GM18907 (cell line): ENCODE measurements at regions not wholly inside any gene's neighbourhood (a gene's known extent, or its start where the extent isn't known, plus 50 kb on each side); places are given as distances from the start of the nearest gene placed in this dataset.

Experiments
- ATAC-seq: cut with Tn5 transposase; IDR thresholded peaks from one replicate; pipeline ENCODE4 v1.9.1; 2021; ENCODE audit warnings: mild to moderate bottlenecking, moderate library complexity; ENCODE audit not compliant: unreplicated experiment

DNA sequence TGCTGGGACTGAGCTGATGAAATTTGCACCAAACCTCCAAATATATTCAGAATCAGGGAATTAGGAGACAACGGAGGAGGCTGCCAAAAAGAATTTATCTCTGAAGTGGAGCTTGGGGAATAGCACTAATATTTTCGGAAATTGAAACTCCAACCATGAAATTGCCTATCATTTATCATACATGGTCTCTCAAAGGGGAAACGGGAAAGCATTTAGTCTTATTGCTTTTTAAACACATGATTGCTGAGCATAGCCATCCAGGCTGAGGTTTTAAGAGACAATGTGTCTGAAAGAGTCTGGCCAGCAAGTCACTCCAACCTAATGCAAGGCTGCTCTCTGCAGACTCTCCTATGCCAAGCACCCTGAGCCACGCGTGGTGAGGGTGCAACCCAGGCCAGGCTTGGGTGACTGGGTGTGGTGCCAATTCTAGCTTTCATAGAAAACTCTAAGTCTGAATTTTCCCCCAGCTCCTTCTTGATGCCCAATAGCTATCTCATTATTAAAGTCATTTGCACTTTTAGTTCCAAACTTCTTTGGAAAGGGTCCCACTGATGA lies 200.2 kb downstream of the RPLP1 start:
- ATAC-seq: no peak

GRCh38 chr15:69653306-69653705 lies 200.7 kb downstream of the RPLP1 start:
- no peak for ATAC-seq

GRCh38 chr15:69653846-69654245 lies 201.2 kb downstream of the RPLP1 start:
- no peak for ATAC-seq

GRCh38 chr15:69656271-69657030 lies 203.8 kb downstream of the RPLP1 start:
- no peak for ATAC-seq

DNA sequence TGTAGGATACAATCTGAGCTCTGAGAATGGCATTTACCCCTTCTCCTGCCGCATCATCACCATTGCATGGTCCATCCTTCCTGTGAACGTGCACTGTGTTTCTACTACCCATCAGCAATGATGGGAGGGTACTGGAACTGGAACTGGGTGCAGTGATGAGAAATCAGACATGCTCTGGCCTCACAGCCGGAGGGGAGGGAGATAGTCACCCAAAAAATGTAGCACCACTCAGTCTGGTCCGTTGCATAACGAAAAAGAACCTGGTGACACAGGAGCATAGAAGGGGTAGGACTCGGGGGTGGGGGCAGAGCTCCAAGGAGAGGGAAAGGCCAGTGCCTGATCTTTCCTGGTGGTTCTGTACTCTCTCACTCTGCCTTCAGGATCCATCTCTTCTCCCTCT lies 205.0 kb downstream of the RPLP1 start:
- ATAC-seq: no peak

DNA sequence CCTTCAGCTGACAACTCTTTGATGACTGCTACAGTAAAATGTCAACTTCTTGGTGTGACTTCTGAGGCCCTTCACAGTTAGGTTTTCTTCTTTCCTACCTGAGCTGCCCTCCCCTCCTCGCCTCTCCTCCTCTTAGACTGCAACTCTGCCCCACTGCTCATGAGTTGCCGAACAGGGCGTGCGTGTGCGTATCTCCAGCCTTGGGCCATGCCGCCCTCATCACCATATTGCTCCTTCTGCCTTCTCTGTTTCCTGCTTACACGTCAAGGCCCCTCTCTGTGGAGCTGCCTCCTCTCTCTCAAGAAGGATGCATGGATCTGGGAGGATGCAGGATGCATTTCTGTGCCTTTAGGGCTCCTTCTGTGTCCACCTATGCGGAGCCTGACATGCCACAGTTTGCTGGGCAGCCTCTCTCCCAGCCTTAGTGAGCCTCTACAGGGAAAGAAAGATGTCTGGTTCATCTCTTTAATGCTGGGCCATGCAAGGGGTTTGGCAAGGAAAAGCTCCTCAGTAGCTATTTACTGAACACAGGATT lies 205.9 kb downstream of the RPLP1 start:
- no peak for ATAC-seq

DNA sequence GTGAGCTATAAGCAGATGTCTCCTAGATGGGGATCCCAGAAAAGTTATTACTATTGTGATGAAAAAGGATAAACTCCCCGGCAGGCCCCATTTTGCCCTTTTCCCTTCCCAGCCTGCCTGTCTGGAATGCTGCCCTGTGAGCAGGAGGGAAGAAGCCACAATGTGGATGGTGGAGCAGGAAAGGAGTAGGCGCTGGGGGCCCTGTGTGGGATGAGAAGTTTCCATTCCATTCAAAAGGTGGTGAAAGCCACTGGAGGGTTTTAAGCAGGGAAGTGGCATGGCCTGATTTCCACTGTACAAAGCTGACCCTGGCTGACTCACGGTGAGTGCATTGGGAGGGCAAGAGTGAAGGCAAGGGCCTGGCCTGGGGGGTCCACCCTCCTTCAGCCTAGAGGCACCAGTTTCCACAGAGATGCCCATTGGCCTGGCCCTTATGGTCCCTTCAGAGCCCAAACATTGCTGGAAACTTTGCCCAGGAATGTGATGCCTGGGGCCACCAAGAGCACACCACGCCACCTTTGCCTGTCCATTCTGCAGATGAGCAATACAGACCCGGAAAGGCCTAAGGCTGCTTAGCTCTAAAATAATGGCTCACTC lies 206.9 kb downstream of the RPLP1 start:
- ATAC-seq: no peak

GRCh38 chr15:69660114-69660513 lies 207.5 kb downstream of the RPLP1 start:
- no peak for ATAC-seq

DNA sequence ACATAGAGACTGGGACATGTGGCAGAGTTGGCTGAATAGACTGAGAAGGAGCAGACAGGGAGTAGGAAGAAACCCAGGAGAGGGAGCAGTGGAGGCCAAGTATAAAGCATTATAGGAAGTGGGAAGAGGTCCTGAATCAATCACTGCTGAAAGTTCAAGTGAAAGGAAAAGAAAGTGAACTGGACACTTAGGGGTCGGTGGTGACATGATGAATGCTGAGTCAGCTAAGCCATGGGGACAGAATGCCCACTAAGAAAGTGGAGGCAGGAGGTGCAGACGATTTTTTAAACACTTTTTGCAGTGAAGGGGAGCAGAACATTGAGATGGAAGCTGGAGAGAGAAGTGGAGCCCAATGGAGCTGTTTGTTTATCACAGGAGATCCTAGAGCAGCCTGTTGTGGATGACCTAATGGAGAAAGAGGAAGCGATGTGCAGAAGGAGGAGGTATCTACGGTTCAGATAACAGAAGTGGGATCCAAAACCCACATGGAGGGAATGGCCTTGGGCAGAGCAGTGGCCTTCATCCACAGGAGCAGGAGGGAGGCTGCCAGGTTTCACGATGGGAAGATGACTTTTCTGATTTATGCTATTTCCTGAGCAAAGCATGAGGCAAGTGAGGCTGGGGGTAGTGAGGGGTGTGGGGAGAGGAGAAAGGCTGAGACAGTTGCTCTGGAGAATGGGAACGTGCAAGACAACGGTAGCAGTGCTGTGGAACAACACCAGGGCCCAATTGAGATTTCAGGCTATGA lies 208.2 kb downstream of the RPLP1 start:
- no peak for ATAC-seq

DNA sequence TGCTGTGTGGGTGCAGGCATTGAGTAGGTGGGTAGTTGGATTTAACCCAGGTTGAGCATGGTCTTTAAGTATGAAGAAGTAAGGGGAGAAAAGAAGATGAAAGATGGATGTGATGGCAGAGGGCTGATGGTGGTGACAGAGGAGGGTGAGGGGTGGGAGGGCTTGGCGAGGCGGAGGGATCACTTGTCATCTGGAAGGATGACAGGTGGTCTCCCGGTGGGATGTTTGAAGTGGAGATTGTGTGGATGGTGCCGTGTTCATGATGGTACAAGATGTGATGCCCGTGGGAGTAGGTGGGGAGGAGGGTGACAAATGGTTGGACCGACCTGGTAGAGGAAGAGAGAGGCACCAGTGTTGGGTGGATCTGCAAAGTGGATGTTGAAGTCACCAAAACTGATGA lies 208.8 kb downstream of the RPLP1 start:
- no peak for ATAC-seq

- ATAC-seq: no peak
Observed at GRCh38 chr15:69661871-69662644, 209.4 kb downstream of the RPLP1 start.

GRCh38 chr15:69662645-69663000 lies 210.0 kb downstream of the RPLP1 start:
- ATAC-seq: no peak

DNA sequence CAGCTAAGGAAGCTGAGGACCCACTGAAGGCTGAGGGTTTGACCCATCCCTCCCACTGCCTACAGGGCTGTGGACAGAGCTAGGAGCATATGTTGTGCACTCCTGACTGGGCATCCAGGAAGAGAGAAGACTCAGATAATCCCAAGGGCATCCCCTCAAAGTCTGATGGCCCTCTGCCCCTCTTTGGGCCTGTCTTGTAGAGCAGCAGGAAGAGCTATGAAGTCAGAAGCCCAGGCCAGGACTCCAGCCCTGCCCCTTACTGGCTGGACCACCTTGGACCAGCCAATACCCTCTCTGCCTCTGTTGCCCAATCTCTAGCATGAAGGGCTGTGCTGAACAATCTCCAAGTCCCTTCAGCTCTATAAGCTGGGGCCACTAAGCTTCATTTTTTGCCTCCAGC lies 210.8 kb downstream of the RPLP1 start:
- no peak for ATAC-seq

- ATAC-seq: no peak
Observed at GRCh38 chr15:69663982-69664381, 211.4 kb downstream of the RPLP1 start.

GRCh38 chr15:69664572-69665571 lies 212.3 kb downstream of the RPLP1 start:
- ATAC-seq: no peak

GRCh38 chr15:69665641-69666111 lies 213.1 kb downstream of the RPLP1 start:
- no peak for ATAC-seq

DNA sequence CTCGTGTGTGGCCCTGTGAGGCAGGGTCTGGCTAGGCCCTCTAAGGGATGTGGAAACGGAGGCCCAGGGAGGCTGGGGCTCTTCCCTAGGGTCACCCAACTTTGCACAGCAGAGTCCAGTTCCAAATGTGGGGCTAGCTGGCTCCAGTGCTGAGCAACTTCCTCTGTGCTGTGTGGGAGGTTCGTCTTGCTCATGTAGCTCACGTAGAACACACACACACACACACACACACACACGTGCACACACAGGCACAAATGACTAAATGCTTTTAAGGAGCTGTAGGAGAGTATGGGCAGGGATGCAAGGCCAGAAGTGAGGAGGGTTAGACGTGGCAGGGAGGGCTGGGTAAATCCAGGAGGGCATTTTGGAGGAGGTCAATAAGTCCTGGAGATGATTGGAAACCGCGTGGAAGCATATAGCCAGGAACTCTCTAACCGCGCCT lies 213.8 kb downstream of the RPLP1 start:
- ATAC-seq: peak; percentile 3

DNA sequence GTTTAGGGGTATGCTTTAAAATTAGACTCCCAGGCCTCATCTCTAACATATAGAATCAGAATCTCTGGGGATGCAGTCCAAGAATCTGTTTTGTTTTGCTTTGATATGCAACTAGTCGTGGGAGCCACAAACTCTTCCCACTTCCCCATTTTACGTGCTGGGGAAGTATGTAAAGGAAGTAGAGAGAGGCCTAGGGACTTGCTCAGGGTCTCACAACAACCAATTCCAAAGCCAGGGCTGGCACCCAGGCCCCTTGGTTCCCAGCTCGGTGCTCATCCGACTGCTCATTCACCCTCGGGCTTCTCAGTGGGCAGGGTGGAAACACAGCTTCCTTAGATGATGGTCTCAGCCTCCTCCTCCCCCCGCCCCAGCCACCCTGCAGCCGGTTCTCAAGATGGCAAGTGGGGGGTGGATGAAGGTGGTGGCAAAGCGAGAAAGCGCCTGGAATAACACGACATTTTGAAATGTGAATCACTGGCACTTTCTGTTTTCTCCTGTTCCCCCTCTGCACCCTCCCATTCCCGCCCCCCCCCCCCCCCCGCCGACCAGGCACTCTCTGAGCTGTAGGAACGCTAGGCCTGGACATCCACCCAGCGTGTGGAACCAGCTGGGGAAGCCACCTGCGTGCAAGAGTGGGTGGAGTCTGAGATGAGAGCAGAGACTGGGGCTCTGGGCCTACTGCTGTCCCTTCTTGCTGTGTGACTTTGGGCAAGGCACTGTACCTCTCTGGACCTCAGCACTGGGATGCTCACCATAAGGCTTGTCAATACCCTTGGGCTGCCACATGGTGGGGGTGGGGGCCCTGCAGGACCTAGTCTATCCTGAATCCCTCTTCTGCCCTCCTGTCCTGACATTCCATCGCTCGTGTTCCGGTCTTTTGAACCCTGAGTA lies 214.5 kb downstream of the RPLP1 start:
- ATAC-seq: peak; percentile 36
